NCI-H82 treated with DMSO at 0.1 percent for 48 hours (cell line): ENCODE measurements at regions not wholly inside any gene's neighbourhood (a gene's known extent, or its start where the extent isn't known, plus 50 kb on each side); places are given as distances from the start of the nearest gene placed in this dataset.
"Not testable (repeated sequence)": the region's sequence is repeated elsewhere in the genome, so short reads cannot be mapped to it uniquely, and the experiment has no call there.

Experiments
- DNase-seq: peaks from one replicate; lab custom pipeline; 2025; ENCODE audit not compliant: unreplicated experiment; lab: John Stamatoyannopoulos, UW

DNA sequence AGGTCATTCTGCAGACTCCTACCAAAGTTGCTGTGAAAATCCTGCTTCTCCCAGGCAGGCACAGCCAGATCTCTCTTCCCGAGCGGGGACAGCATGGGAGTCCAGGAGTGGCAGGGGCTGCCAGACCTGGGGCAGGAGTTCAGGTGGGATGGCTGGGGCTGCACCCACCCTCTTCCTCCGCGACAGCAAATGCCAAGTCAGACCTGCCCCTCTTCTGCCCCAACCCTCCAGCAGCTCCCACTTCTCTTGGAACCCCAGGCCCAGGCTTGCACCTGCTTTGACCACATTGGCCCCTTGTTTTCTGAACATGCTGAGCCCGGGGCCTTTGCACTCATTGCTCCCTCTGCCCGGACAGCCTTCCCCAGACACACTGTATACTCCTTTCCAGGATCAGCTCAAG, 288.2 kb upstream of the HS6ST1 start:
- no peak for DNase-seq

DNA sequence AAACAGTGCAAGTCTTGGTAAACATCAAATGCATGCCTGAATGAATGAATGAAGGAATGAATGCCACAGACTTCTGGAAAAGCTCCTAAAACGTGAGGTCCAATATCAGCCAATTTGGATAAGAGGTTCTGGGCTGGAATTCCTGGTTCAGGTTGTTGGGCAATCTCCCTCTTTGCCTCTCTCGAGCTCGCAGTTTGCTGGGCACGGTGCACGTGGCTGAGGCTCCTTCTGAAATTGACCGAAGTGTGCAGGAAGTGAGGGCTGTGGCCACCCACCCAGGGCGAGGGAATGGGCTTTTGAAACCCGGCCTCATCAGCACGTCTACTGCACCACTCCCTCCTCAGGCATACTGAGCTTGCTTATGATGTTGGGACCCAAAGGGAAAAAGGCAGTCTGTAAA, 288.8 kb upstream of the HS6ST1 start:
- DNase-seq: no peak

DNA sequence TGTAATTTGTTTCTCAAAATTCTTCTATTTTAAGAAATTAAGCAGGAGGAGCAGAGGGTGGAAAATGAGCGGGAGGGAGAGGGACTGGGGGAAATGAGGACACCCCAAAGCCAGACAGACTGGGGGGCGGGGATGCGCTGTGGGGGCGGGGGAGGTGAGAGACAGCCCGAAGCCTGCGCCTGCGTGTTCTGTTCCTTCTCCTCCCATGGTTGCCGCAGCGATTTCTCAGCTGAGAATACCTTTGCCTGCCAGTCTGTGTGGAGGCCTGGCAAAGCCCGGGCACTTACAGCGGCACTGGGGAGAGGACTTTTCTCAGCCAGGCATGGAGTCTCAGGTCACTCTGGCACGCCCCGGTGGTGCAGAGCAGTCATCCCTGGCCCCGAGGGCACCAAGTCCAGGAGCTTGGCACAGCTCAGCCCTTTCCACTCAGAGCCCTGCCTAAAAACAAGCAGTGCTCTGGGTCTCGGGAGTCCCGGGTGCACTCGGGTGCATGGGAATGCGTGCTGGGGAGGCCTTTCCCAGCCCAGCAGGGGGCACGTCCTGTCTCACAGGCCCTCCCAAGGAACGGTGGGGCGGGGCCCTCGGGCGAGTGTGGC, 289.3 kb upstream of the HS6ST1 start:
- DNase-seq: no peak

DNA sequence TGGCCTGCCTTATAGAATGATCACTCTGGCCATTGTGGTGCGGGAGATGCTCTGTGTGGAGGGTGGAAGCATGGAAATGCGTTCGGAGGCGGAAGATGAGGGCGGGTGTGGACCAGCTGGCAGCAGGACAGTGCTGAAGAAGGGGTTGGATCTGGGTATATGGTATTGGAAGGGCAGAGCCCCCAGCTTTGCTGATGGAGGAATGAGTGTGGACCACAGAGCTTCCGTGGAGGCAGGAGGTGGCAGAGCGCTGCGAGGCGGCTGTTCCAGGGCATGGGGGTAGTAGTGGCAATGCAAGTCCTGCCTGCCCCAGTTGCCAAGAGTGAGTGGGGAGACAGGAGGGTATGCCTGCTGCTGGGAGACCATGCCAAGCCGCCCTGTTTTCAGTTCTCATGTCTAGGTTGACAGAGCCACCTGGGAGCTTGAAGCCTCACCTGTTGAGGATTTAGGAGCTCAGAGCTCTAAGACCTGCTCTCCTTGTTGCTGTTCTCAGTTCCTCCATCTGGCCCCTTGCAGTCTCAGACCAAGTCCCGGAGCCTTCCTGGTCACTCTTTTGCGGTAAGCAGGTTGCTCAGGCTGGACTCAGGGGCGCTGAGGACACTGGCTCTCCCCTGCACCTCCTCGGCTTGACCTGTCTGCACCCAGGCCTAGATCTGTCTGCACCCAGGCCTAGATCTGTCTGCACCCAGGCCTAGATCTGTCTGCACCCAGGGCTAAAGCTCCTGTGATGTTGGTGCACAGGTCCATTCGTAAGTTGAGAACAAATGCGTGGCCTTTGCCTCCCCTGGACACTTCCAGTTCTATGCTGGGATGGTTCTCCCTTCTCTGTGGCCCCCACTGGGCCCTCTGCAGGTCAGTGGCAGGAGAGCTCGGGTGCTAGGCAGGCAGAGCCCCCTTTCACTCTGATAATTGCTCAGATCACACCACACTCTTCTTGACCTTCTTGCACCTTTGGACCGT, 290.5 kb upstream of the HS6ST1 start:
- DNase-seq: no peak

- no peak for DNase-seq
Measured at GRCh38 chr2:128610496-128610895, 291.8 kb upstream of the HS6ST1 start.

- no peak for DNase-seq
Measured at GRCh38 chr2:128611421-128612320, 293.0 kb upstream of the HS6ST1 start.

GRCh38 chr2:128612628-128613027, 294.0 kb upstream of the HS6ST1 start:
- no peak for DNase-seq

GRCh38 chr2:128613351-128613750, 294.7 kb upstream of the HS6ST1 start:
- no peak for DNase-seq

DNA sequence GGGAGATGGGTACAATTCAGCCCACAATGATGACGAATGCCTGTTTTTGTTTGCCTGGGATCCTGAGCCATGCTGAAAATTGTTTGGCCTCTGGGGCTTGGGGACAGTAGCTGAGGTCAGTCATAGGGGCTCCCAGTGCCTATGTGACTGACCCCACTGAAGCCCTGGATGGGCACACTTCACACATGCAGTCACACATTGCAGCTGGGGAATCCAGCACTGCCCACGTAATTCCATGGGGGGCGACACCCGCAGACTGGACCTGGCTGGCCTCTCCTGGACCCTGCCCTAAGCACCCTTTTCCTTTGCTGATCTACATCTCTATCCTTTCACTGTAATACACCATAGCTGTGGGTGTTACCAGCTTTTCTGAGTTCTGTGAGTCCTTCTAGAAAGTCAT, 295.2 kb upstream of the HS6ST1 start:
- no peak for DNase-seq

DNA sequence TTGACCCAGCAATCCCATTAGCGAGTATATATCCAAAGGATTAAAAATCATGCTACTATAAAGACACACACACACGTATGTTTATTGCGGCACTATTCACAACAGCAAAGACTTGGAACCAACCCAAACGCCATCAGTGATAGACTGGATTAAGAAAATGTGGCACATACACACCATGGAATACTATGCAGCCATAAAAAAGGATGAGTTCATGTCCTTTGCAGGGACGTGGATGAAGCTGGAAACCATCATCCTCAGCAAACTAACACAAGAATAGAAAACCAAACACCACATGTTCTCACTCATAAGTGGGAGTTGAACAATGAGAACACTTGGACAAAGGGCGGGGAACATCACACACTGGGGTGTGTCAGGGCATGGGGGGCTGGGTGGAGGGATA, 296.2 kb upstream of the HS6ST1 start:
- not testable (repeated sequence) for DNase-seq

GRCh38 chr2:128615571-128615970, 296.9 kb upstream of the HS6ST1 start:
- DNase-seq: no peak

GRCh38 chr2:128617029-128617590, 298.4 kb upstream of the HS6ST1 start:
- DNase-seq: no peak

- DNase-seq: no peak
Measured at GRCh38 chr2:128617661-128618060, 299.0 kb upstream of the HS6ST1 start.

- no peak for DNase-seq
Measured at GRCh38 chr2:128618642-128619041, 300.0 kb upstream of the HS6ST1 start.

- no peak for DNase-seq
Measured at GRCh38 chr2:128619471-128620325, 301.0 kb upstream of the HS6ST1 start.

DNA sequence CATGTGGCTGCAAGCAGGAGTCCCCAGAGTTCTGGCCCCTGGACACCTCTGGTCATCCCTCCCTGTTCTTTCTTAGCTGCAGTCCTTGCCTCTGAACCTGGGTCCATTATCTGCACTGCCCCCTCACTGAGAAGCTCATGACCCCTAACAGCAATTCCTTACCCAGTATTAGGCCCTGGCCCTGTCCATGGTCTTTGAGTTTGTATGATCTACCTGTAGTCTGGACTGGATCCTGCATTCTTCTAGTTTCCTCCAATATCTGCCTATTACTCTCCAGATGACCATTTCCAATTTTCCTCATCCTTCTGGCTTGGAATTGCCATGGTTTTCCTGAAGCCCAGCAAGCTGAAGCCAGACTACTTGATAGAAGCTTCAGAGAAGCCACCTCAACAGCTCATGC, 302.4 kb upstream of the HS6ST1 start:
- no peak for DNase-seq

GRCh38 chr2:128622371-128622770, 303.7 kb upstream of the HS6ST1 start:
- DNase-seq: no peak

DNA sequence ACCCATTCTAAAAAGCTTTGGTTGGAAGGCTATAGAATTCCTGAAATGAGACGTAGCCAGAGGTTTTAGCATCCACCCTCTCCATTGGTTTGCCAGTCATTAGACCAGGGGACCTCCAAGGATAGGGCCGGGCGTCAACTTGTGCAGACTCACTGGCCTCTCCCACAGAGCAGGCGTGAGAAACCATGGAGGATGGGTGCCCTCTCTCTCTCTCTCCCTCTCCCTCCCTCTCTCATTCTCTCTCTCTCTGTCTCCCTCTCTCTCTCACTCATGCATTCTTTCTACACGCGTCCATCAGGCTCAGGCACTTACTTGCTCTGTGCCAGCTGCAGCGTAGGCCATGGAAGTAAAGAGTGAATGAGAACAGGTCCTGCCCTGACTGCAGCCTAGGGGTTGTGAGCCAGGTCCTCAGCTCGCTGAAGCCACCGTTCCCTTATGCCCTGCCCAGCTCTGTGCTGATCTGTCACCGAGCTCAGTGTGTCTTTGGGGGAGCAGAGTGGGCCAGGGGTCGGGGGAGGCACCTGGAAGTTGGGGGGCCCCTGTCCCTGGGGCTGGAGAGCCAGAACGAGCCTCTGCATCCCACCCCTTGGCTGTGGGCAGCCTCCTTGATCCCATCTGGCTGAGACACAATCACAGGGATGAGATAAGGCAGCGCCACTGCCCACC, 304.4 kb upstream of the HS6ST1 start:
- no peak for DNase-seq
